Chondrocyte (in vitro differentiated cells): ENCODE measurements at regions not wholly inside any gene's neighbourhood (a gene's known extent, or its start where the extent isn't known, plus 50 kb on each side); places are given as distances from the start of the nearest gene placed in this dataset.

Experiments
- DNase-seq: peaks from one replicate; pipeline ENCODE4 v3.0.0; 2021; ENCODE audit warnings: mixed read lengths, low spot score
- H3K27ac Mint-ChIP-seq: one replicate; pipeline ENCODE4 v1.8.0; 2021; ENCODE audit warnings: mild to moderate bottlenecking, moderate library complexity, mixed read lengths; ENCODE audit not compliant: unreplicated experiment
- H3K27me3 Mint-ChIP-seq: 2 replicates; pipeline ENCODE4 v1.8.0; 2021; ENCODE audit warnings: low read depth, mixed read lengths
- H3K36me3 Mint-ChIP-seq: 2 replicates; pipeline ENCODE4 v1.8.0; 2021; ENCODE audit warnings: low read depth, mixed read lengths
- H3K4me1 Mint-ChIP-seq: 2 replicates; pipeline ENCODE4 v1.8.0; 2021; ENCODE audit warnings: low read depth, mild to moderate bottlenecking, mixed read lengths
- H3K4me3 Mint-ChIP-seq: one replicate; pipeline ENCODE4 v1.8.0; 2021; ENCODE audit warnings: mild to moderate bottlenecking, moderate library complexity, mixed read lengths; ENCODE audit not compliant: unreplicated experiment
- H3K9me3 Mint-ChIP-seq: 2 replicates; pipeline ENCODE4 v1.8.0; 2021; ENCODE audit warnings: low read depth, mixed read lengths
- CTCF ChIP-seq: fragments of 200-600 bp; sonication (generic); IDR thresholded peaks from 2 replicates; pipeline ENCODE4 v1.5.0; 2021; ENCODE audit warnings: antibody characterized with exemption, mild to moderate bottlenecking, moderate library complexity

- H3K27ac Mint-ChIP-seq, result no peak overlapping the region
- DNase-seq, result no peak
- no peaks in the 10 kb centered on the region for H3K9me3 Mint-ChIP-seq
- no peaks in the 10 kb centered on the region for H3K36me3 Mint-ChIP-seq
- H3K27me3 Mint-ChIP-seq, result no peaks in the 10 kb centered on the region
- no peak for TF ChIP-seq CTCF
- no peaks in the 10 kb centered on the region for H3K4me1 Mint-ChIP-seq
- no peak overlapping the region for H3K4me3 Mint-ChIP-seq
Measured at GRCh38 chr5:4383518-4384198, 756.5 kb upstream of the ADAMTS16 start.

- H3K27ac Mint-ChIP-seq, result no peak overlapping the region
- DNase-seq, result no peak
- H3K27me3 Mint-ChIP-seq, result no peaks in the 10 kb centered on the region
- H3K4me3 Mint-ChIP-seq, result no peak overlapping the region
- no peaks in the 10 kb centered on the region for H3K36me3 Mint-ChIP-seq
- TF ChIP-seq CTCF, result no peak
- peaks cover 4% of the 10 kb centered on the region for H3K9me3 Mint-ChIP-seq
- H3K4me1 Mint-ChIP-seq, result no peaks in the 10 kb centered on the region
Measured at GRCh38 chr5:4384649-4385048, 755.5 kb upstream of the ADAMTS16 start.

- no peak for DNase-seq
- H3K9me3 Mint-ChIP-seq, result peaks cover 4% of the 10 kb centered on the region
- no peak overlapping the region for H3K4me3 Mint-ChIP-seq
- no peaks in the 10 kb centered on the region for H3K4me1 Mint-ChIP-seq
- no peaks in the 10 kb centered on the region for H3K27me3 Mint-ChIP-seq
- H3K36me3 Mint-ChIP-seq, result no peaks in the 10 kb centered on the region
- H3K27ac Mint-ChIP-seq, result no peak overlapping the region
- no peak for TF ChIP-seq CTCF
Measured at GRCh38 chr5:4386152-4386551, 754.0 kb upstream of the ADAMTS16 start.

GRCh38 chr5:4387290-4387689 is 752.8 kb upstream of the ADAMTS16 start:
- Mint-ChIP-seq H3K36me3 (no peaks in the 10 kb centered on the region), H3K27ac (no peak overlapping the region), H3K27me3 (no peaks in the 10 kb centered on the region), H3K4me3 (no peak overlapping the region), H3K9me3 (peaks cover 4% of the 10 kb centered on the region), H3K4me1 (no peaks in the 10 kb centered on the region)
- no peak for TF ChIP-seq CTCF
- no peak for DNase-seq

GRCh38 chr5:4395752-4396151 is 744.4 kb upstream of the ADAMTS16 start:
- Mint-ChIP-seq H3K9me3 (peaks cover 20% of the 10 kb centered on the region), H3K36me3 (no peaks in the 10 kb centered on the region), H3K4me3 (no peak overlapping the region), H3K4me1 (no peaks in the 10 kb centered on the region), H3K27ac (no peak overlapping the region), H3K27me3 (no peaks in the 10 kb centered on the region)
- TF ChIP-seq CTCF, result no peak
- DNase-seq, result no peak
